HG03575 (cell line): ENCODE measurements at regions not wholly inside any gene's neighbourhood (a gene's known extent, or its start where the extent isn't known, plus 50 kb on each side); places are given as distances from the start of the nearest gene placed in this dataset.
"Not testable (repeated sequence)": the region's sequence is repeated elsewhere in the genome, so short reads cannot be mapped to it uniquely, and the experiment has no call there.

Experiments used
- ATAC-seq: cut with Tn5 transposase; IDR thresholded peaks from one replicate; pipeline ENCODE4 v1.9.1; 2021; ENCODE audit not compliant: unreplicated experiment, insufficient number of reproducible peaks, low FRiP score; ENCODE audit errors: extremely low read depth

DNA sequence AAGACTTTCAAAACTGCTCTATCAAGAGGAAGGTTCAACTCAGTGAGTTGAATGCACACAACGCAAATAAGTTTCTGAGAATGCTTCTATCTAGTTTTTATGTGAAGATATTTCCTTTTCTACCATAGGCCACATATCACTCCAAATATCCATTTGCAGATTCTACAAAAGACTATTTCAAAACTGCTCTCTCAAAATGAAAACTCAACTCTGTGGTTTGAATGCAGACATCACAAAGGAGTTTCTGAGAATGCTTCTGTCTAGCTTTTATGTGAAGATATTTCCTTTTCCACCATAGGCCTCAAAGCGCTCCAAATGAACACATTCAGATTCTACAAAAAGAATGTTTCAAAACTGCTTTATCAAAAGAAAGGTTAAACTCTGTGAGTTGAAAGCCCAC is 1093.1 kb upstream of the DEFB115 start:
- ATAC-seq = not testable (repeated sequence)

DNA sequence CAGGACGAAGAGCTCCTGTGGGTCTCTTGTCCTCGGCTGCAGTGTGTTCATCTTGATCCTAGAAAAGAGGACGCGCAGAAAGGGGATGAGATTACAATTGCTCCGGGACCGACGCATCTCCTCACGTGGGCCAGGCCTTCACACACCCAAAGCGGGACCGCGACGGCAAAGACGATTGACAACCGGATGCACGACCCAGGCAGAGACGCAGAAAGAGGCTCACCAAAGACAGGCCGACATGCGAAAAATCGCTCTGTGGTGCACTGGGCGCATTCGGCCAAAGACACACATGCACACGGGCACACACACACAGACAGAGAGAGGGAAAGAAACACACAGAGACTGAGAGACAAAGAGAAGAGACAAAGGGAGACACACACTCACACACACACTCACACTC is 1089.9 kb upstream of the DEFB115 start:
- no peak for ATAC-seq

DNA sequence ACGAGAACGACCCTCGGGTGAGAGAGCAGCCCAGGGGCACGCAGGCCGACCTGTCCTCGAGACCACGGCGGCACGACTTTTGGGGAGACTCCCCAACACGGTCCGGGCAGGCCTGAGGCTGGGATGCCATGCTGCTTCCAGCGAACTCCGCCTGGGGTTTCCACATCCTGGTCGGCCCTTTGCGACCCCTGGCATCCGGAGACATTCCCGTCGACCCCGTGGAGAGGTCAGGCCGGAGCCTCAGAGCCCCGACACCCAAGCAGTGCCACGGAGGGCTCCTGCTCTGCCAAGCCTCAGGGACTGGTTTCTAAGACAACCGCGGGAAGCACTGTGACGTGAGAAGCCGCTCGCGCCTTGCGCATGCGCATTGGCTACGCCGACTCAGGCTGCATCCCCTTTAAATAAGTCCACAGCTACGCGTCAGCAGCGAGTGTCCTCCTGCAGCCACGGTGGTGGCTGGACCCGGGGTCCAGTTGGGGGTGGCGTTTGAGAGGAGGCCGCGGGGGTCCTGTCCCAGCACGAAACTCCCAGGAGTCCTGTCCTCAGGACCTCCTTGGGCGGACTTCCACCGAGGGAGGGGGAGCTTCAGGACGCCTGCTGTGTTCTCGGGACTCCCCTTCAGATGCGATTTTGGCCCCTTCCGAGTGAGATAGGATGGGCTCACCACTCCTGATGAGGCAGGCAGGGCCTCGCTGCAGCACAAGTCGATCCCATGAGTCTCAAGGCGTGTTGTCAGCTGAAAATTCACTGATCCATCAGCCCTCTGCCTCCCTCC is 1089.3 kb upstream of the DEFB115 start:
- ATAC-seq = no peak

DNA sequence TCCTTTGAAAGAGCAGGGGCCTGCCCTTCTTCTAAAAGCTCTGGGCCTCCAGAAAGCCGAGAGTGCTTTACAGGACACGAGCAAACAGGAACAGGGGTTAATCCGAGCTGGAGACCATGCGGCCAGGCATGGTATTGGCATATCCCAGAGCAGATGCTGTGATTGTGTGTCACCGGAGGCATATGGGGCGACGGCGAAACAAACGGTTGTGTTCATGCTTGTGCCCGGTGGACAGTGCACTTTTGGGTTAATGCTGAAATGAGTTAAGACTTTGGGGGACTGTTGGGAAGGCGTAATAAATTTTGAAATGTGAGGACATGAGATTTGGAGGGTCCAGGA is 1088.7 kb upstream of the DEFB115 start:
- no peak for ATAC-seq

DNA sequence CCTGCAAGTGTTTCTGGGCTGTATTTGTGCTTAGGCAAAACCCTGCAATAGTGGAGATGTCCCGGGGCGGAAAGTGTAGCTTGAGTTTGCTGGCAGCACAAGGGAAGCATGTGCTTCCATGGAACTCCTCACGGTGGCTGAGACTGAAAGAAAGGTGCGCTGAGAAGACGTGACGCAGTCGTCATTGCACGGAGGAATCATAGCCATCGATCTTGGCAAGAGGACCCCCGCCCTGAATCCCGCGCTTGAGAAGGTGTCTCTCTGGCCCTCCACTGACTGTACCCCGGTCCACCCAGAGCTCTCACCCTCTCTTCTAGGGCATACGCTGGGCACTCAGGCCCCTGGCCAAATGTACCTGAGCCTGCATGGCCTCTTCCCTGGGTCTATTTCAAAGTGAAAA is 1081.8 kb upstream of the DEFB115 start:
- no peak for ATAC-seq

DNA sequence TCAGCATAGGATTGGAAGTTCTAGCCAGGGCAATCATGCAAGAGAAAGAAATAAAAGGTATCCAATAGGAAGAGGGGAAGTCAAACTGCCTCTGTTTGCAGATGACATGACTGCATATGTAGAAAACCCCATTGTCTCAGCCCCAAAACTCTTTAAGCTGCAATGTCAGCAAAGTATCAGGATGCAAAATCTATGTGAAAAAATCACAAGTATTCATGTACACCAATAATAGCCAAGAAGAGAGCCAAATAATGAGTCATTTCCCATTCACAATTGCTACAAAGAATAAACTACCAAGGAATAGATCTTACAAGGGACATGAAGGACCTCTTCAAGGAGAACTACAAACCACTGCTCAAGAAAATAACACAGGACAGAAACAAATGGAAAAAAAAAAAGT is 1074.3 kb upstream of the DEFB115 start:
- not testable (repeated sequence) for ATAC-seq

DNA sequence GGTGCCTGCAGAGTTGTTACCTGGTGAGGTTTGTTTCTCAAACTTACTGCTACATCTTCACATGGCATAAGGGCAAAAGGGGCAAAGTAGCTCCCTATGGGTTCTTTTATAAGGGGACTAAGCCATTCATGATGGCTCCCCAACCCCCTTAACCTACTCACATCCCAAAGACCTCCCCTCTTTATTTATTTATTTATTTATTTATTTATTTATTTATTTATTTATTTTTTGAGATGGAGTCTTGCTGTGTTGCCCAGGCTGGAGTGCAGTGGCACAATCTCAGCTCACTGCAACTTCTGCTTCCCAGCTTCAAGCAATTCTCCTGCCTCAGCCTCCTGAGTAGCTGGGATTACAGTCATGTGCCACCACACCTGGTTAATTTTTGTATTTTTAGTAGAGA is 1065.7 kb upstream of the DEFB115 start:
- ATAC-seq = not testable (repeated sequence)

DNA sequence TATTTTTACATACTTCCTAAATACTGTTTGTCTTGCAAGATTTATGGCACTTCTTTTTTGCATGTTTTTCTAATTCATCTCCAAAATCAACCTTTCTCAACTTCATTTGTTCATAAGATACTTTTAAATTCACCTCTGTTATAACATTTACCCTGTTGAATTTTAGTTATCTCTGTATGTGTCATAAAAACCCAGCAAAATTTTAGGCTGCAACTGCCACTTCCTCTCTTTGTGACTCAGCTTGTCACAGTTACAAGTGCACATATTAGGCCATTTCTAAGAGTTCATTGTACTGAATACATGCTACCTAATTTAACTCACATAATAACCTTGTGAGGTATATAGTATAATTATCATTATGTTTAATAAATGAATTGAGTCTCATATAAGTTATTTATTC is 1023.0 kb upstream of the DEFB115 start:
- ATAC-seq = not testable (repeated sequence)

DNA sequence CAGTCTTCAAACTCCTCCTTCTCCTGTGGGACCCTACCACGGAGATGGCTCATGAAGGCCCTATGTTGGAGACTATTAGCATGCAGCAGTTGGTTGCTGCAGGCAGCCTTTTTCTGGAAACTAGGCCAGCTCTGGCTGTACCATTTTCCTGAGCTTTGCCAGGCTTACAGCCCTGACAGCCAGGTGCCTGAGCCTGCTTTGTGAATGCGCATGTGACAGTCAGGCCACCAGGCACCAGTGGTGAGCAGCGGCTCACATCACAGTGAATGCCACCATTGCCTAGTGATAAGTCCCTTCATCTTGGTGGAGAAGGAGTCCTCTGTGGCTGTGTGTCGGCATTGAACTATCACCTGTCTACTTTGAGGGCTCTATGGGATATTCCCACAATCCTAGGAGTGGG is 982.4 kb upstream of the DEFB115 start:
- ATAC-seq = not testable (repeated sequence)

DNA sequence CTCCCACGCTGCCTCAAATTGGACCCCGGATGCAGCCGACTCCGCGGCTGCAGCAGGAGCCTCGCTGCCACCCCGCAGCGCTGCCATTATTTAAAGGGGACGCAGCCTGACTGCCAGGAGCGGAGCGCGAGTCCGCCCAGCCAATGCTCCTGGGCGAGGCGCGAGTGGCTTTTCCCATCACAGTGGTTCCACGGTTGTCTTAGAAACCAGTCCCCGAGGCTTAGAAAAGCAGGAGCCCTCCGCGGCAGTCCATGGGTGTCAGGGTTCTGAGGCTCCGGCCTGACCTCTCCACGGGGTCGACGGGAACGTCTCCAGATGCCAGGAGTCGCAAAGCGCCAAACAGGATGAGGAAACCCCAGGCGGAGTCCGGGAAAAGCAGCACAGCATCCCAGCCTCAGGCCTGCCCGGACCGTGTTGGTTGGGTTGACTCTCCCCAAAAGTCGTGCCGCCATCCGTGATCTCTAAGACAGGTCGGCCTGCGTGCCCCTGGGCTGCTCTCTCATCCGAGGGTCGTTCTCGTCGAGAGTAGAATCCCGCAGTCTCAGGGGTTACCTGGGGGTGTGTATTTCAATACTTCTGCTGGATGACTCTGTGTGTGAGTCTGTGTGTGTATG is 975.8 kb upstream of the DEFB115 start:
- no peak for ATAC-seq

DNA sequence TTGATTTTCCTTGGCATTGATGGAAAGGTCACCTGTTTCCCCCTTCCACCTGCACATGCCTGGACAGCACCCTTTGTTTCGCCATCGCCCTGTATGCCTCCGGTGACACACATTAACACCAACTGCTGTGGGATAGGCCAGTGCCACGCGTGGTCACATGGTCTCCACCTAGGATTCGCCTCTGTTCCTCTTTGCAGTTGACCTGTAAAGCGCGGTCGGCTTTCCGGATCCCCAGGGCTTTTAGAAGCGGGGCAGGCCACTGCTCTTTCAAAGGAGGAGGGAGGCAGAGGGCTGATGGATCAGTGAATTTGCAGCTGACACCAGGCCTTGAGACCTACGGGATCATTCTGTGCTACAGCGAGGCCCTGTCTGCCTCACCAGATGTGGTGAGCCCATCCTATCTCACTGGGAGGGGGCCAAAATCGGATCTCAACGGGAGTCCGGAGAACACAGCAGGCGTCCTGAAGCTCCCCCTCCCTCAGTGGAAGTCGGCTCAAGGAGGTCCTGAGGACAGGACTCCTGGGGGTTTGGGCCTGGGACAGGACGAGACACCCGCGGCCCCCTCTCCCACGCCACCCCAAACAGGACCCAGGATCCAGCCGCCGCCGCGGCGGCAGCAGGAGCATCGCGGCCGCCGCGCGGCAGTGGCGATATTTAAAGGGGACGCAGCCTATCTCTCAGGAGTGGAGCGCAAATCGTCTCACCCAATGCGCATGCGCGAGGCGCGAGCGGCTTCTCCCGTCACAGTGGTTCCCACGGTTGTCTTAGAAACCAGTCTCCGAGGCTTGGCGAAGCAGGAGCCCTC is 973.8 kb upstream of the DEFB115 start:
- ATAC-seq = not testable (repeated sequence)

DNA sequence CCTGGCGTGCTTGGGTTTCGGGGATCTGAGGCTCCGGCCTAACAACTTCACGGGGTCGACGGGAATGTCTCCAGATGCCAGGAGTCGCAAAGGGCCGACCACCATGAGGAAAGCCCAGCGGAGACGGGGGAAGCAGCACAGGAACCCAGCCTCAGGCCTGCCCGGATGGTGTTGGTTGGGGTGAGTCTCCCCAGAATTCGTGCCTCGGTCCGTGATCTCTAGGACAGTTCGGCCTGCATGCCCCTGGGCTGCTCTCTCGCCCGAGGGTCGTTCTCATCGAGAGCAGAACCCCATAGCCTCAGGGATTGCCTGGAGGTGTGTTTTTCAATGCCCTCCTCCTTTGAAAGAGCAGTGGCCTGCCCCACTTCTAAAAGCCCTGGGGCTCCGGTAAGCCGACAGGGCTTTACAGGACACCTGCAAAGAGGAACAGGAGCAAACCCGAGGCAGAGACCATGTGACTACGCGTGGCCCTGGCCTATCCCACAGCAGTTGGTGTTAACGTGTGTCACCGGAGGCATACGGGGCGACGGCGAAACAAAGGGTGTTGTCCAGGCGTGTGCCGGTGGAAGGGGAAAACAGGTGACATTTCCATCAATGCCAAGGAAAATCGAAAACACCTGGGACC is 973.1 kb upstream of the DEFB115 start:
- no peak for ATAC-seq

DNA sequence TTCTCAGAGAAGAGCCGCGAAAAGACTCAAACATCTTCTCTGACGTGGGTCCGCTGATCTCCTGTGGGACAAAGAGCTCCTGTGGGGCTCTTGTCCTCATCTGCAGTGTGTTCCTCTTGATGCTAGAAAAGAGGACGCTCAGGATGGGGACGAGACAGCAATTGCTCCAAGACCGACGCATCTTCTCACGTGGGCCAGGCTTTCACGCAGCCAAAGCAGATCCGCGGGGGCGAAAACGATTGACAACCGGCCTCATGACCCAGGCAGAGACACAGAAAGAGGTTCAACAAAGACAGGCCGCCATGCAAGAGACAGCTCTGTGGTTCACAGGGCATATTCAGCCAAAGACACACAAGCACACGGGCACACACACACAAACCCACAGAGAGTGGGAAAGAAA is 971.8 kb upstream of the DEFB115 start:
- no peak for ATAC-seq

DNA sequence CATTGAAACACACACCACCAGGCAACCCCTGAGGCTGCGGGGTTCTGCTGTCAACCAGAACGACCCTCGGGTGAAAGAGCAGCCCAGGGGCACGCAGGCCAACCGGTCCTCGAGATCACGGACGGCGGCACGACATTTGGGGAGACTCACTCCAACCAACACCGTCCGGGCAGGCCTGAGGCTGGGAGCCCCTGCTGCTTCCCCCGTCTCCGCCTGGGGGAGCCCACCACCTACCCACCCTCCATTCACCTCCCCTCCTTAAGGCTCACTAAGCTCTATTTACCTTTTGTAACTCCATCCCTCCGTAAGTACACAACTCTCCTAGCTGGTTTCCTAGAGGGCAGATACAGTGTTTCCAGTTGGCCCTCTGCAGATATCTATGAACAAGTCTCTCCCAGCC is 971.3 kb upstream of the DEFB115 start:
- no peak for ATAC-seq

DNA sequence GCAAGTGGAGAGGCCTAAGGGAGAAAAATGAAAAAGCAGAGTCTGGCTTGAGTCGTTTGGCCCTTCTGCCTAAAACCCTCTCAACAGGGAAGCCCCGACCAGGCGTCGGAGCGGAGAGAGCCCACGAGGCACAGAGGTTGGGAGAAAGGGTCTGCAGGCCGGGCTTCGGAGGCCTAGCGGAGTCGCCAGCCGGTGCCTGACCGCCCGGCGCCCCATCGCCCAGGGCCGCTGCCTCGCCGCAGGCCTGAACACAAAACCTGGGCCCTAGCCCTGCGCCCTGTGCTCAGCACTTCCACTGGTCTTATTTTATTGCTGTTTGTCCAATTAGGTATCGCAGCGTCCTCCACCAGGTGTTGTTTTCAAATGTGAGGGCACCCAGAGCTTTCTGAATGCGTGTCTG is 970.0 kb upstream of the DEFB115 start:
- ATAC-seq = not testable (repeated sequence)

DNA sequence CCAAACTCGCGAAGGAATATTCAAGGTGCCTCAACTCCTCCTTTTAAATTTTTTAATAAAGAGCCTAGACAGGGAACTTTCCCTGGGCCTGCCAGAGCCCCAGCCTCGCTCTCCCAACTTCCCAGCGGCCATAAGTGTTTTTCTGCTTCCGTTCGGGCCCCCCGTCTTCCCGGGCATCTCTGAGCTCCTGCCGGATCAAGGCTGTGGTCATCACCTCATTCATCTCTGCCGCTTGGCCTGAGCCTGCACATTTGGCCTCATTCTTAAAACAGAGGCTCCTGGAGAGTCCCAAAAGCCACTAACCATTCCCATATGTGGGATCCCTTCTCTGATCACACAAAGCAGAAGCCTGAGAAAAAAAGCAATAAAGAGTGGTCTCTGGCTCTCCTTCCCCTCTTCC is 969.1 kb upstream of the DEFB115 start:
- ATAC-seq = no peak

DNA sequence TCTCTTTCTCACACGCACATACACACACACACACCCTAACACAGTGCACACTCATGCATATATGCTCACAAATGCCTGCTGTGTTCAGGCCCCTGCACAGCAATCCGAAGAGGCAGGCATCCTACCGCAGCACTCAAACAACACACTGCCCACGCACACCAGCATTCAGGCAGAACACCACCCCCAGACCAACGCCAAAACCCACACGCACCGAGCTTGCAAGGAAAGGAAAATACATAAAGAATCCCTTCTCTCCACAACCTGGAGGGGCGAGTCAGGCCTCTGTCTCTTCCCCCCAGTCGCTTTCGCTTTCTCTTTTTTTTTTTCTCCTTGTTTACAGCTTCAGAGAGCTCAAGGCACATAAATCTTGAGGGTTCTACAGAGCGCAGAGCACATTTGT is 968.4 kb upstream of the DEFB115 start:
- ATAC-seq = not testable (repeated sequence)

DNA sequence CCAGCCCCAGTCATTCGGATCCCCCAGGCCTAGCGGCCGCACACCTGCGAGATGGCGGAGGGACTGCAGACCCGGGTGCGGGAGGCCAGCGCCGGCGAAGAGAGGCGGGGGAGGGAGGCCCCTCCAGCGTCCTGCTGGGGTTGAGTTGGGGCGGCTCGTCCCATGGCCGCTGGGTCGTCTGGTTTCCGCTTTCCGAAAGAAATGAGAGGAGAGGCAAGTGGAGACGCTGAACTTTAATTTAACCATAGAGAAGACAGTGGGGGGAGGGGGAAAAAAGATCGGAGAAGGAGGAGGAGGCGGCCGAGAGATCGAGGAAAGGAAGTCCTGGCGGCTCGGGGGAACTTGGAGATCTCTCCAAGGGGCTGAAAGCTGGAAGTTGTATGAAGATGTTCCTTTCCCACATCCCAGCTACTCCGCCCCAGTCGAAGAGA is 967.7 kb upstream of the DEFB115 start:
- ATAC-seq = not testable (repeated sequence)

DNA sequence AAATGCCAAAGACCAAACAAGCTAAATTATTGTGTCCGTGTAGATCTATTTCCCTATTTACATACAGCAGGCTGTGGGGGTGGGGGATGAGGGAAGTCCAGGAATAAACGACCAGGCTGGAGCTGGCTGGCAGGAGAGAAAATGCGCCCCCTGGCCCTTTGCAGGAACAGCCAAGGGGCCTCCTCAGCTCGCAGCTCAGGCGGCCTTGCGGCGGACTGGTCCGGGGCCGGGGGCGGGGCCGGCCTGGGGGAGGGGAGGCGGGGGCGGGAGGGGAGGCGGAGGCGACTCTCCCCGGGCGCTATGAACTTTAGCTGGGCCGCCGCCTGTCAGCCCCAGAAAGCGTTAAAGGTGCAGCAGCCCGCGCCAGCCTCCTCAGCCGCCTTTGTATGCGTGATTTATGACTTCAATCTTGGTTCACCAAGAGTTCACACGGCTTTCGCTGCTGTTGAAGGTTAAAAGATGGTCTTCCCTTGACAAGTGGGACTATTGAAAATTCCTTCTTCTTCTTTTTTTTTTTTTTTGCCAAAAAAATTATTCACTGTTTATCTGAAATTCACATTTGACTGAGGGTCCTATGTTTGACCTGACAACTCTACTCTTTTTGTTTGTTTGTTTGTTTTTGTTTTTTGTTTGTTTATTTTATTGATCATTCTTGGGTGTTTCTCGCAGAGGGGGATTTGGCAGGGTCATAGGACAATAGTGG is 967.0 kb upstream of the DEFB115 start:
- ATAC-seq = not testable (repeated sequence)
